ENCODE measurements at regions not wholly inside any gene's neighbourhood (a gene's known extent, or its start where the extent isn't known, plus 50 kb on each side); places are given as distances from the start of the nearest gene placed in this dataset.

- TF ChIP-seq ZNF776 (CRISPR knock-in tag; IDR thresholded peaks at IDR 0.05) (no peak), GTF3A (CRISPR knock-in tag; conservative IDR thresholded peaks at IDR 0.05) (no peak)
- TF ChIP-seq, protein P1, sequence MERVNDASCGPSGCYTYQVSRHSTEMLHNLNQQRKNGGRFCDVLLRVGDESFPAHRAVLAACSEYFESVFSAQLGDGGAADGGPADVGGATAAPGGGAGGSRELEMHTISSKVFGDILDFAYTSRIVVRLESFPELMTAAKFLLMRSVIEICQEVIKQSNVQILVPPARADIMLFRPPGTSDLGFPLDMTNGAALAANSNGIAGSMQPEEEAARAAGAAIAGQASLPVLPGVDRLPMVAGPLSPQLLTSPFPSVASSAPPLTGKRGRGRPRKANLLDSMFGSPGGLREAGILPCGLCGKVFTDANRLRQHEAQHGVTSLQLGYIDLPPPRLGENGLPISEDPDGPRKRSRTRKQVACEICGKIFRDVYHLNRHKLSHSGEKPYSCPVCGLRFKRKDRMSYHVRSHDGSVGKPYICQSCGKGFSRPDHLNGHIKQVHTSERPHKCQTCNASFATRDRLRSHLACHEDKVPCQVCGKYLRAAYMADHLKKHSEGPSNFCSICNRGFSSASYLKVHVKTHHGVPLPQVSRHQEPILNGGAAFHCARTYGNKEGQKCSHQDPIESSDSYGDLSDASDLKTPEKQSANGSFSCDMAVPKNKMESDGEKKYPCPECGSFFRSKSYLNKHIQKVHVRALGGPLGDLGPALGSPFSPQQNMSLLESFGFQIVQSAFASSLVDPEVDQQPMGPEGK (CRISPR knock-in tag; IDR thresholded peaks at IDR 0.05), result no peak
- no peaks in the 10 kb centered on the region for H3K27me3 ChIP-seq (ENCODE audit: control insufficient read depth in 1 of 2, insufficient read depth in 2 of 2, low read length in 2 of 2)
- in situ Hi-C loops (cut with HindIII; ENCODE audit: extremely low pct_ligation_motif_present, low pct_unique_long_range_greater_than_20kb), result no loop called here
- FAIRE-seq, result no peak
- no peak overlapping the region for H3K27ac ChIP-seq (ENCODE audit: extremely low read length, insufficient read depth, low read length)
- ChIA-PET POLR2A (no interaction called here), CTCF (ENCODE audit: low intra/inter-chr PET ratio, low total read pairs) (no interaction called here)
- no peak overlapping the region for H3K4me2 ChIP-seq (ENCODE audit: low read depth, low read length)
- intact Hi-C loops (cut with micrococcal nuclease; ENCODE audit: unreplicated experiment), result no loop called here
- no peak overlapping the region for H3K4me3 ChIP-seq (replicated peaks in 1 of 3; ENCODE audit: insufficient read depth in 1 of 3, low read depth in 2 of 3, low read length in 3 of 3)
- no peaks in the 10 kb centered on the region for H4K20me1 ChIP-seq (ENCODE audit: insufficient read depth, low read length)
- no peak for DNase-seq (ENCODE audit: low spot score)
- H3K79me2 ChIP-seq (ENCODE audit: insufficient read depth, low read length), result no peaks in the 10 kb centered on the region
- ATAC-seq, result no peak
- no peaks in the 10 kb centered on the region for H3K4me1 ChIP-seq (ENCODE audit: insufficient read depth, low read length)
- no peak overlapping the region for H2AFZ ChIP-seq (ENCODE audit: low read length)
- H3K36me3 ChIP-seq (replicated peaks in 1 of 2; ENCODE audit: control insufficient read depth in 1 of 2, insufficient read depth in 2 of 2, low read length in 2 of 2), result no peaks in the 10 kb centered on the region
- 4% methylated on average over 2 of the region's 2 CpGs for WGBS (ENCODE audit: low lambda C conversion rate)
- no peaks in the 10 kb centered on the region for H3K9me3 ChIP-seq (ENCODE audit: low read length)
- no peak overlapping the region for H3K9ac ChIP-seq (ENCODE audit: insufficient read depth, low read depth, low read length)
- no TSS peak for BruUV-seq (replicated peaks)
Measured at GRCh38 chr10:63757067-63757466, 235.9 kb downstream of the REEP3 start.

DNA sequence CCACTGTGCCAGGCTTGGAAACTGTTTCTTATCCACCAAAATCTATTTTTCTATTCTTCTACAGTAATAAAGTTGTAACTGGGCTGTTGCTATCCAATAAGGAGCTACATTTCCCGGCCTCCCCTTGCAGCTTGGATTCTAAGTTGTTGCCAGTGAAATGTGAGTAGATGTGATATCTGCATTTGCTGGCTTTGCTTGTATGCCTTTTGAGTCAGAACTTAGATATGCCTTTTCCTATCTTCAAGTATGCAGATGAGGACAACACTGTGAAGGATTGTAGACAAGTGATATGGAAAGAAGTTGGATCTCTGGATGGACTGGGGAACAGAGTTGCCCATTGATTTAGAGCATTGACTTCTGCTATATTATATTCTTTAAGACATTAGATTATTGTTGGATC, 236.9 kb downstream of the REEP3 start:
- CTCF ChIA-PET (ENCODE audit: low intra/inter-chr PET ratio, low total read pairs), result no interaction called here
- no peaks in the 10 kb centered on the region for H4K20me1 ChIP-seq (ENCODE audit: insufficient read depth, low read length)
- 72% methylated on average over 1 of the region's 1 CpG for WGBS (ENCODE audit: low lambda C conversion rate)
- FAIRE-seq (no peak), ATAC-seq (no peak), DNase-seq (ENCODE audit: low spot score) (no peak)
- H3K4me1 ChIP-seq (ENCODE audit: insufficient read depth, low read length), result no peaks in the 10 kb centered on the region
- no peaks in the 10 kb centered on the region for H3K79me2 ChIP-seq (ENCODE audit: insufficient read depth, low read length)
- BruUV-seq (replicated peaks), result no TSS peak
- POLR2A ChIA-PET, result no interaction called here
- no peak overlapping the region for H3K27ac ChIP-seq (ENCODE audit: extremely low read length, insufficient read depth, low read length)
- intact Hi-C loops (cut with micrococcal nuclease; ENCODE audit: unreplicated experiment), result no loop called here
- H3K9me3 ChIP-seq (ENCODE audit: low read length), result no peaks in the 10 kb centered on the region
- in situ Hi-C loops (cut with HindIII; ENCODE audit: extremely low pct_ligation_motif_present, low pct_unique_long_range_greater_than_20kb), result no loop called here
- no peak overlapping the region for H3K4me3 ChIP-seq (replicated peaks in 1 of 3; ENCODE audit: insufficient read depth in 1 of 3, low read depth in 2 of 3, low read length in 3 of 3)
- no peaks in the 10 kb centered on the region for H3K36me3 ChIP-seq (replicated peaks in 1 of 2; ENCODE audit: control insufficient read depth in 1 of 2, insufficient read depth in 2 of 2, low read length in 2 of 2)
- H3K9ac ChIP-seq (ENCODE audit: insufficient read depth, low read depth, low read length), result no peak overlapping the region
- no peak overlapping the region for H3K4me2 ChIP-seq (ENCODE audit: low read depth, low read length)
- no peak overlapping the region for H2AFZ ChIP-seq (ENCODE audit: low read length)
- TF ChIP-seq ZBTB3 (CRISPR knock-in tag; IDR thresholded peaks at IDR 0.05; ENCODE audit: borderline replicate concordance, low read depth) (no peak), FOXO1 (CRISPR knock-in tag; IDR thresholded peaks at IDR 0.05) (no peak), FOXK1 (CRISPR knock-in tag; IDR thresholded peaks at IDR 0.05; ENCODE audit: borderline replicate concordance, low read depth) (no peak), HNRNPLL (IDR thresholded peaks at IDR 0.05; ENCODE audit: low read depth, low read length, poor library complexity, severe bottlenecking) (no peak), ZNF577 (CRISPR knock-in tag; IDR thresholded peaks at IDR 0.05; ENCODE audit: borderline replicate concordance, low read depth) (no peak)
- no peaks in the 10 kb centered on the region for H3K27me3 ChIP-seq (ENCODE audit: control insufficient read depth in 1 of 2, insufficient read depth in 2 of 2, low read length in 2 of 2)

All from HepG2 (cell line).